ENCODE measurements at regions not wholly inside any gene's neighbourhood (a gene's known extent, or its start where the extent isn't known, plus 50 kb on each side); places are given as distances from the start of the nearest gene placed in this dataset.

DNA sequence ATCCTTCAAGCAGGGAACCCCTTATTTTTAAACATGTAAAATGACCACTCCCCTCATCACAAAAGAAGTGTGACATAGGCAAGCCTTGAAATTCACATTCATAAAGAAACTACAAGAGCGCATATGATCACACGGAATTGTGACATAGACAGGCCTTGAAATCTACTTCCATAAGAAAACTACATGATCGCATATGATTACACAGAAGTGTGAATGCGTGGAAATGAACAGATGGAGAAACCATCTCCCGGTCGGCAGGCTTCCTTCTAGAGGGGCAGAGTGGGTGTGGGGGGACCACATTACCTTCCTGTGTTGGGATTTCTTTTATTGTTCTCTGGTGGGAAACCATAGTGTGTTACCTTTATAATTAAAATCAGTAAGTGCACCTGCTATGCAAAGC lies 285.1 kb upstream of the ADARB2 start:
- Histone ChIP-seq H3K27ac (no peak overlapping the region), H3K4me1 (no peaks in the 10 kb centered on the region), H3K9me3 (no peaks in the 10 kb centered on the region), H3K36me3 (no peaks in the 10 kb centered on the region), H3K4me3 (no peak overlapping the region), H3K27me3 (no peaks in the 10 kb centered on the region)
- WGBS = 87% methylated on average over 6 of the region's 6 CpGs
- no peak for DNase-seq (ENCODE audit: low spot score in 2 of 2)
- TF ChIP-seq POLR2AphosphoS5 (IDR thresholded peaks at IDR 0.05) = no peak

DNA sequence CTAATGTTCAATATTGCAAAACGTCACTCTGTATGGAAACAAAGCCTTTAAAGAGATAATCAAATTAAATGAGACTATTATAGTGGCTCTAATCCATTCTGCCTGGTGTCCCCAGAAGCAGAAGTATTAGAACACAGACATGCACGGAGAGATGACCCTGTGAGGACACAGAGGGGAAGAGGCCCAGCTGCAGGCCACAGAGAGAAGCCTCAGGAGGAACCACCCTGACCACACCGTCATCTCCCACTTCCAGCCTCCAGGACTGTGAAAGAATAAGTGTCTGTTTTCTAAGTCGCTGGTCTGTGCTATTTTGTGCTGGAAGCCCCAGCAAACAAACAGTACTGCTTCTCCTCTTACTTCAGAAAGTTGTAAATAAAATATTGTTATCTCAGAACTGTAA lies 283.5 kb upstream of the ADARB2 start:
- H3K4me3 ChIP-seq = no peak overlapping the region
- DNase-seq (ENCODE audit: low spot score in 2 of 2) = no peak
- TF ChIP-seq POLR2AphosphoS5 (IDR thresholded peaks at IDR 0.05) = no peak
- TF ChIP-seq, protein P1, sequence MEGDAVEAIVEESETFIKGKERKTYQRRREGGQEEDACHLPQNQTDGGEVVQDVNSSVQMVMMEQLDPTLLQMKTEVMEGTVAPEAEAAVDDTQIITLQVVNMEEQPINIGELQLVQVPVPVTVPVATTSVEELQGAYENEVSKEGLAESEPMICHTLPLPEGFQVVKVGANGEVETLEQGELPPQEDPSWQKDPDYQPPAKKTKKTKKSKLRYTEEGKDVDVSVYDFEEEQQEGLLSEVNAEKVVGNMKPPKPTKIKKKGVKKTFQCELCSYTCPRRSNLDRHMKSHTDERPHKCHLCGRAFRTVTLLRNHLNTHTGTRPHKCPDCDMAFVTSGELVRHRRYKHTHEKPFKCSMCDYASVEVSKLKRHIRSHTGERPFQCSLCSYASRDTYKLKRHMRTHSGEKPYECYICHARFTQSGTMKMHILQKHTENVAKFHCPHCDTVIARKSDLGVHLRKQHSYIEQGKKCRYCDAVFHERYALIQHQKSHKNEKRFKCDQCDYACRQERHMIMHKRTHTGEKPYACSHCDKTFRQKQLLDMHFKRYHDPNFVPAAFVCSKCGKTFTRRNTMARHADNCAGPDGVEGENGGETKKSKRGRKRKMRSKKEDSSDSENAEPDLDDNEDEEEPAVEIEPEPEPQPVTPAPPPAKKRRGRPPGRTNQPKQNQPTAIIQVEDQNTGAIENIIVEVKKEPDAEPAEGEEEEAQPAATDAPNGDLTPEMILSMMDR (IDR thresholded peaks at IDR 0.05) = no peak
- TF ChIP-seq EP300 (IDR thresholded peaks at IDR 0.05) = no peak
- no peak for TF ChIP-seq POLR2A (IDR thresholded peaks at IDR 0.05)
- no peaks in the 10 kb centered on the region for H3K9me3 ChIP-seq
- no peak overlapping the region for H3K27ac ChIP-seq
- 69% methylated on average over 4 of the region's 4 CpGs for WGBS
- H3K36me3 ChIP-seq = no peaks in the 10 kb centered on the region
- no peaks in the 10 kb centered on the region for H3K27me3 ChIP-seq
- no peaks in the 10 kb centered on the region for H3K4me1 ChIP-seq

DNA sequence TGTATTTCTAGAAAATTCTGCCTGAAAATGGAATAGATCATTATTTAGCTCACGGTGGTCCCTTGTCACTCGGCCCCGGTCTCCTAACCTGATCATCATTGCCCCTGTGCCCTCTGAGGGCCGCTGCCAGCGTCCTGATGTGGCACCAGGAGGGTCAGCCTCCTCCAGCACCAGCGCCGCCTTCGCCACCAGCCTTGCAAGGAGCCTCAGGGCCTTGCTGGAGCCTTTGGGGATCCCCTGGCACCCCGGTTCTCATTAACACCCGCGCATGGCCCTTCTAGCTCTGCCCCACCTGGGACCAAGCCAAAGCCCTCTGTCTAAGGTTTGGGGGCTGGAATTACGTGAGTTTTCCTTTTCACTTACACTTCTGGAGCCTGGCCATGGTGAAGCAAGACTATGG lies 282.5 kb upstream of the ADARB2 start:
- no peaks in the 10 kb centered on the region for H3K36me3 ChIP-seq
- H3K9me3 ChIP-seq = no peaks in the 10 kb centered on the region
- no peaks in the 10 kb centered on the region for H3K27me3 ChIP-seq
- TF ChIP-seq, protein P1 (IDR thresholded peaks at IDR 0.05) = no peak
- no peak for TF ChIP-seq POLR2AphosphoS5 (IDR thresholded peaks at IDR 0.05)
- no peaks in the 10 kb centered on the region for H3K4me1 ChIP-seq
- no peak overlapping the region for H3K4me3 ChIP-seq
- WGBS = 82% methylated on average over 12 of the region's 12 CpGs
- no peak for DNase-seq (ENCODE audit: low spot score in 2 of 2)
- H3K27ac ChIP-seq = no peak overlapping the region

DNA sequence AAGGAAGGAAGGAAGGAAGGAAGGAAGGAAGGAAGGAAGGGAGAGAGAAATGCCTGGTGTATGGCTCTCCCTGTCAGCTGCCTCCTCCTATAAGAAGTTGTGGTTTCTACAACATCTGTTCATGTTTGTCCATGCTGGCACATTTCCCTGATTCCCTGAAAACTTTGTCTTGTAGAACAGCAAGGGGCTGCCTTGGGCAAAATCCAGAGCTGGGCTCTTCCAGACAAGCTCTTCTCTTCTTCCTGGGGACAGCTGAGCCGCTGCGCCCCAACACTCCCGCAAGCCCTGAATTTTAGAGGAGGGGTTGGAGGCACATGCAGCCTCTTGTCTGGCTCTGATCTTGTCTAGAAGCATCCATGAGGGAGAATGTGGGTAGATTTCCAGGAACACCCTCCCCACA lies 282.0 kb upstream of the ADARB2 start:
- no peak overlapping the region for H3K4me3 ChIP-seq
- DNase-seq (ENCODE audit: low spot score in 2 of 2) = no peak
- H3K27ac ChIP-seq = no peak overlapping the region
- TF ChIP-seq, protein P1 (IDR thresholded peaks at IDR 0.05) = no peak
- TF ChIP-seq POLR2AphosphoS5 (IDR thresholded peaks at IDR 0.05) = no peak
- TF ChIP-seq POLR2A (IDR thresholded peaks at IDR 0.05) = no peak
- no peak for TF ChIP-seq EP300 (IDR thresholded peaks at IDR 0.05)
- H3K27me3 ChIP-seq = no peaks in the 10 kb centered on the region
- H3K4me1 ChIP-seq = no peaks in the 10 kb centered on the region
- H3K36me3 ChIP-seq = no peaks in the 10 kb centered on the region
- 43% methylated on average over 3 of the region's 3 CpGs for WGBS
- H3K9me3 ChIP-seq = no peaks in the 10 kb centered on the region

DNA sequence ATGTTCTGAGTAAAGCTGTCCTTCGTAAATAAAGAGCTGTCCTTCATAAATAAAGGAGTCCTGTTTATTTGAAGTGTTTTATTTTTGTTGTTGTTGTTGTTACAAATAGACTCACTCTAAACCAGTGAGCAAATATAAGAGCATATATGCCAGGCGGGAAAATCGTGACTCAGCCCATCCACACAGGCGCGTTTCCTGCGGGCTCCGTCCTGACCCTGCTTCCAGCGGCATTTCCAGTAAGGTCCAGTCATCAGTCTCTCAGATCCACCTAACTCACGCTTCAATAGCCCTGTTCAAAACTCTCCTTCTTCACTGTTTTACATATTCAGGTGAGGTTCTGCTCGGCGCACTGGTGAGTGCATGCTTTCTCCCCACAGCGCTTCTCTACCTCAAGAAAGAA lies 277.2 kb upstream of the ADARB2 start:
- Histone ChIP-seq H3K27me3 (no peaks in the 10 kb centered on the region), H3K4me3 (no peak overlapping the region), H3K9me3 (no peaks in the 10 kb centered on the region), H3K27ac (no peak overlapping the region), H3K4me1 (no peaks in the 10 kb centered on the region), H3K36me3 (no peaks in the 10 kb centered on the region)
- DNase-seq (ENCODE audit: low spot score in 2 of 2) = no peak
- no peak for TF ChIP-seq EP300 (IDR thresholded peaks at IDR 0.05)
- 94% methylated on average over 12 of the region's 12 CpGs for WGBS

DNA sequence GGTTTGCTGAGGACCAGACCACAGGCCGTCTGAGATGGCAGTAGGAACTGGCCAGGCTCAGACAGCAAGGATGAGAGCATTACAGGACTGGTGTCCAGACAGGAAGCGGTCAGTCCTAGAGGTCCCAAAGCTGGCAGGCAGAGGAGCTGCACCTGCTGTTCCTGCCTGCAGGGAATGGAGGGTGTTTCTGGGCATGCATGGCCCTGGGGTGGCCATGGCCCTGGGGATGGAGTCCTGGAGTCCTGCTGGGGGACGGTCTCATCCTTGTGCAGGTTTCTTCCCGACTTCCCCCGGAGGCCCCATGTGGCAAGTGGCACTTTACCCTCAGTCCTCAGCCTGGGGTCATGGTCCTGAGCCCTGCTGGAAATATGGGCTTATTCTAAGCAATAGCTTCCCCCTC lies 274.9 kb upstream of the ADARB2 start:
- TF ChIP-seq POLR2AphosphoS5 (IDR thresholded peaks at IDR 0.05) (no peak), POLR2A (IDR thresholded peaks at IDR 0.05) (no peak), EP300 (IDR thresholded peaks at IDR 0.05) (no peak)
- TF ChIP-seq, protein P1 (IDR thresholded peaks at IDR 0.05) = no peak
- no peaks in the 10 kb centered on the region for H3K9me3 ChIP-seq
- no peaks in the 10 kb centered on the region for H3K27me3 ChIP-seq
- no peaks in the 10 kb centered on the region for H3K36me3 ChIP-seq
- H3K4me3 ChIP-seq = no peak overlapping the region
- H3K4me1 ChIP-seq = no peaks in the 10 kb centered on the region
- 88% methylated on average over 5 of the region's 5 CpGs for WGBS
- no peak overlapping the region for H3K27ac ChIP-seq
- DNase-seq (ENCODE audit: low spot score in 2 of 2) = no peak

Measured in suprapubic skin (tissue), 4 donors.